Fibroblast of peridontal ligament (primary cell): ENCODE measurements at regions not wholly inside any gene's neighbourhood (a gene's known extent, or its start where the extent isn't known, plus 50 kb on each side); places are given as distances from the start of the nearest gene placed in this dataset.

ENCODE experiments used
- DNase-seq: peaks from one replicate; pipeline ENCODE4 v3.0.0-alpha.2; 2010; ENCODE audit errors: extremely low read depth

DNA sequence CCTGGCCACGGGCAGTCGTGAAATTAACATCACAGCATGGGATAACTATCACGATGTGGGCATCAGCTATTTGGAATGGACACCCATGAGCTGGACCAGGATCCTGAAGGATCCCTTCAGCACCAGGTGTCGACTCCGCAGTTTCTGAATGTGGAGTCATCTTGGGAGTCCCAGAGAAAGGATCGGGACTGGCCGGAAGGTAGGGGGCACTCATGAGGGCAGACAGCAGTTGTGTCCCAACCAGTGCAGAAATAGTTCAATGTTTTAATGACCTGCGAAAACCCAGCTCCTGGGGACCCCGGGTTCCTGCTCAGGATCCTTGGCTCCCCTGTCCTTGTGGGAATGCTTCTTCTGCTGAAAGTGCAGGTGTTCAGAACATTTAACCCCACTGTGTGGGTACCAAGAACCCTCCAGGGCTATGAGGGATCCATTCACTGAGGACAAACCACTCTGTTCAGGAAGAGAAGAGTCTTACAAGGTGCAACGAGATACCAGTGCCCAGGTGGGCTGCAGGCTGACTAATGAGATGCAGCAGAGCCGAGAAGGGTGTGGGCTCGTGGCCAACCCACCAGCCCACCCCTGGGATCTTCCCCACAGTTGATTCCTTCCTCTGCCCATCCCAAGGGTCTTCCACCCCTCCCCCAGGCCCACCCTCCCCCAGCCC, 154.8 kb downstream of the SALL1 start:
- no peak for DNase-seq

GRCh38 chr16:50994995-50995394, 156.1 kb downstream of the SALL1 start:
- no peak for DNase-seq

DNA sequence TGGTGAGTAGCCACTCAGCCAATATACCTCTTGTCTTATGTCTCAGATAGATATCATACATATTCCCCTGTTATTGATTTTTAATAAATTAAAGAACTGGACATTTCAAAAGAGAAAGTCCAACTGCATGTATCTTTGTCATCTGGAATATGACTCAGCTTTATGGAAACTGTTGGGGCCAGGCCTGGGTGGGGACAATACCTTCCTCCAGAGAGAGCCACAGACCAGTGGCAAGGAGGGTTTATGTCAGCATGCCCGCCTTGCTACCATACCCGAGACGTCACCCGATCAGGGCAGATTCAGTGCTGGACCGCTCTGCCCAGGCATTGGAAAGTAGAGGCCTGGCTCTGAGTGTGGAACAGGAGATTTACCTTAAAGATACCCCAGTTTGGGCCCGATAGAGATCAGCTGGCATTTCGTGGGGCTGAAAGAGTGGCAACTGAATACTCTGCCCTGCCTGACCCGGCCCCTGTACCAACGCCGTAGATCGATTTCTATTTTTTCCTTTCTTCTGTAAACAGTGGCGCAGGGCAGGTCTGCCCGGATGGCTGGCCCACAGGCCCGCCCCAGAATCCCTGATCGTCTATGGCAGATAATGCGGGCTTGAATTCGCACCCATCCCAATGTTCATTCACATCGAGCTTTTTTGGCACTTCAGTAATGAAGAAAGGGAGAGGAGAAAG, 158.6 kb downstream of the SALL1 start:
- DNase-seq, result no peak

DNA sequence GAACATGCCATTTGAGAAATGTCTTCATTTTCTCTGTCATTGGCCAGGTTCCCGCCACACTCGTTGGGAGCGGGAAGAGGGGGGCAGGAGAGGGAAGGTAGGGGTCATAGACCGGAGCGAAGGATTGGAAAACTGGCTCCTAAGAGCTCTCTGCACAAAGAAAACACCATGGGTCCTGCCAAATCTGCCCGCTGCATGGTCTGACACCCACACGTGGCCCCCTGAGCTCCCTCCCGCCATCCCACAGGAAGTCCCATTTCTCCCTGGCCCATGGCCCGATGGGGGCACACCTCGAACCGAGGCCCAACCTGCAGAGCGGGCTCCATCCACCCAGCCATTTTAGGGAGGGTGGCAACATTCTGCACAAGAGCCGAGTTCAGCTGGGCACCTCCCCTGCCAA, 159.6 kb downstream of the SALL1 start:
- DNase-seq, result no peak

- no peak for DNase-seq
Measured at GRCh38 chr16:50991006-50991405, 160.1 kb downstream of the SALL1 start.

DNA sequence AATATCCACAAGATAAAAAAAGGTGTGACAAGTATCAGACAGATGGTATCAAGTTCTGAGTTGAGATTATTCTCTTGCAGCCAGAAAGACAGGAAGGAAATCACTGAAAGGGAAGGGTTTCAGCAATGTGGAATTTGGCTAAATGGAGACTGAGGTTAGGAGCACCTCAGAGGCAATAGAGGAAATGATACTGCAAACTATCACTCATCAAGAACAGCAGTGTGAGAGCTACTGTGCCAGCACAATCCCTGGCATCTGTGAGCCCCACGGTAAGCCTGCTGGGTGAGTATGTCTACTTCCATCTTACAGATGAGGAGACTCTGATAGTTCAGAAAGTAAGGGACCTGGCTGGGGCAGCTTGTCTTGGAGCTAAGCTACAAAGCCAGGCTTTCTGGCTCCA, 162.0 kb downstream of the SALL1 start:
- DNase-seq, result no peak

GRCh38 chr16:50988441-50988840, 162.6 kb downstream of the SALL1 start:
- DNase-seq, result no peak

GRCh38 chr16:50986453-50986852, 164.6 kb downstream of the SALL1 start:
- DNase-seq, result no peak

DNA sequence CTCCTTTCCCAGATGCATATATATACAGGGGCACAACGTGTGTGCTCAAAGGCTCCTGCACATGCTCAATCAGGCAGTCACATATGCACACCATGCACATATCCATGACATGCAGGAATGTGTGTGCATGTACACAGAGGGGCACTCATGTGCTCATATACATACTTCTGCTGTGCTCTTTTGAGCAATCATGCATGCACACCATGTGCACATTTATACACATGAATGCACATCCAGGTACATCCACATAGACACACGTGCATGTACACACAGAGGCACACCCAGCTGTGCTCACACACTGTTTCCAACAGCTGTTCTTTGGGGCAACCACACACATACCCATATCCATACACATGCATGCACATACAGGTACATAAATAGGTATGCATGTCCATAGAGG, 165.3 kb downstream of the SALL1 start:
- DNase-seq, result no peak

- no peak for DNase-seq
Measured at GRCh38 chr16:50984688-50985087, 166.4 kb downstream of the SALL1 start.

GRCh38 chr16:50982808-50983207, 168.3 kb downstream of the SALL1 start:
- DNase-seq, result no peak

DNA sequence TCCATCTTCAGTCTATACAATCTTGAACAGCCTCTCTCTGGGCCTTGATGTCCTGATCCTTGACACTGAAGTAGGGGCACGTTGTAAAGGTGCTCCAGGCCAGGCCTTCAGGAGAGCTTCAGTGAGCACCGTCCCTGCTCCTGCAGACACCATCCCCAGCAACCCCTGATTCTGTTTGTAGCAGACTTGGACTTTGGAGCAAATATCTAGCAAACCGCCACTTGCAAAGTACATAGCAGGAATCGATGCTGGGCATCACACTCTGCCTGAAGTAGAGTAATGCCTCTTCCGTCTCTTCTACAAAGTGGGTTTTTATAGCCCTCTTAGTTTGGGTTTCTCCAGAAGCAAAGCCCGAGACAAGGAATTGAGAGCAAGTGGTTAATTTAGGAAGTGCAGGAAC, 169.1 kb downstream of the SALL1 start:
- DNase-seq, result no peak

GRCh38 chr16:50980666-50981065, 170.4 kb downstream of the SALL1 start:
- no peak for DNase-seq

- no peak for DNase-seq
Measured at GRCh38 chr16:50979806-50980620, 171.1 kb downstream of the SALL1 start.

GRCh38 chr16:50977138-50977537, 173.9 kb downstream of the SALL1 start:
- no peak for DNase-seq

DNA sequence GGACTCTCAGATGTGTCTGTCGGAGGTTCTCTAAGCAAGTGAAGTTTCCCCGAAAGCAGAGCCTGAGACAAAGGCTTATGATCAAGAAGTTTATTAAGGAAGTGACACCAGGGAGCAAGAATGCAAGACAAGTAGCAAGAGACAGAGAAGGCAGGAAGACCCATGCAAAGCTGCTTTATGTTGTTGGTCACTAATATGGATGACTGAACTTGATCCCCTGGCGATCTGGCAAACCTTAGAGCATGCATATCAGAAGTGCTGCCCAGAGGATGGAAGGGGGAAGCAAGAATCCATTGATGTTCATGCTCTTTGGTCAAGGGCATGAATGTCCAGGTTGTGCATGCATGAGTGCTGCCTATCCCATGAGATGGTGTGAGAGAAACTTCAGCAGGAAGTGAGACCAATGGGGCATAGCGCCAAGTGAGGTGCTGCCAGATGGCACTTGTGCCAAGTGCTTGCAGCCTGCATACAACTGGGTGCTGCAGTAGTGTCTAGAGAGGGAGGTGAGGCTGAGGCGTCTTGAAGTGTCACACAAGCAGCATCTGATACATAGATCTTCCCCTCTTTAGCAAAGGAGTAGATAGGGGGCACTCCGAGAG, 176.5 kb downstream of the SALL1 start:
- DNase-seq, result no peak

DNA sequence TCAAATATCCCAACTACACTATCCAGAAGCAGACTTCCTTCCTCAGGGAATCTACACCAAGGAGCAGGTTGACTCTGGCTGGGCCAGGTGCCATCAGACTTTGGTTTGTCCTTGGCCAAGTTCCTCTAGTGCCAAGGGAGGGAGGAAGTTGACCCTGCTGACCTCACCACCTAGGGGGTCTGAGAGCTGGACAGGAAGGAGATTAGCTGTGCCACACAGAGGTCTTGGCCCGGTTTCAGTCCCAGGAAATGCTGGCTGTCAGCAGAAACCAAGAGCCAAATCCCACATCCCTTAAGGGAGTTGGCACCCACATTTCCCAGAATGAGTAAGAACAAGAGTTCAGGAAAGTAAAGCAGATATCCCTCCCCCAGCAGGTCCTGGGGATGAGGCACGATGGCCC, 178.2 kb downstream of the SALL1 start:
- DNase-seq, result no peak

DNA sequence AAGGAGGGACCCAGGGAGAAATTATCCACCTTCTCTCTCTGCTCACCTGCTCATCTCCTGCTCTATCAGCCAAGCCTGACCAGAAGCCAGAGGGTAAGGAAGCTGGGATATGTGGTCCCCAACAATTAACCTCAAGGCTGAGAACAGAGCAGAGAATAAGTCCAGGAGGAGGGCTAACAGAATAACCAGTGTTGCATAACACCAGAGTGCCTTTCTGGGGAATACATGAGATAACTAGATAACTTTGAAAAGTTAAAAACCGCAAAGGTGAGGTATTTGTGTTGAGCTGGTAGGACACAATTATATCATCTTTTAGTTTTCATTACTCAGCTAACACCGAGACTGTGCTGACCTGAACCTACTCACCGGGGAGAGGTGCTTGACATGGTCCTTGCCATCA, 180.8 kb downstream of the SALL1 start:
- DNase-seq, result no peak

GRCh38 chr16:50967827-50968612, 183.1 kb downstream of the SALL1 start:
- DNase-seq, result no peak

DNA sequence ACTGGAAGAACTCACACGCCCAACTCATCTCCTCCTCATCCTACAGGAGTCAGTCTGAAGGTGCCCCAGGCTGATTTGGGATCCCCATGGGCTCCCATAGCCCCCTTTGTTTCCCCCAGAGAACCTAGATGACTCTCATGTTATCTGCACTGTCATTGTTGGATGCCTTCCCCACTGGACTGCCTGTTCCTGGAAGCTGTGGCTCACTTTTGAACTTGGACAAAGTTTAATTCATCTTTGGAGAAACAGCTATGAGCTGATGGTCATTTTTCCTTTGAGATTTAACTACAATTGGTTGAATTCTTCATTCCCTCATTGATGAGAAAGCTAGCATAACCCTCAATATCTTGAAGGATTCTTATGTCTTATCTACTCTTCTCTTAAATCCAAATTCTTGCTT, 186.6 kb downstream of the SALL1 start:
- no peak for DNase-seq

DNA sequence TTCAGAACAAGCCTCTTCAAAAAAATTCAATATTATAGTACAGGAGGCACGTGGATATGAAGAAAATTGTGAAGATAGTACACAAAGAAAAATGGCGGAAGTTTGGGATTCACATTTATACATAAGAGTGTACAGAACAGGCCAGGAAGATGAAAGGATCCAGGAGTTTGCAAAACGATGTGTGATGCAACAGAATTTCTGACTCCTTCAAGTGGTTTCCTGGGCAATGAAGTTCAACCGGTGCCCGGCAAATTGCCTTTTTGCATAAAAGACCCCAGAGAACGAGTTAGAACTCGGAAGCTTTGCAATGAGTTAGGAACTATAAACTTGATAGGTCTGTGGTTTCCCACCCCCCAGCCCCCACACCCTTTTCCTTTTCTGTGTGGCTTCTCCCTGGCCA, 189.1 kb downstream of the SALL1 start:
- no peak for DNase-seq
